Panc1 (cell line): ENCODE measurements at regions not wholly inside any gene's neighbourhood (a gene's known extent, or its start where the extent isn't known, plus 50 kb on each side); places are given as distances from the start of the nearest gene placed in this dataset.

Source experiments
- POLR2AphosphoS5 ChIP-seq: IDR thresholded peaks from 2 replicates; pipeline ENCODE4 v1.6.1; 2012; ENCODE audit warnings: mild to moderate bottlenecking, low read depth, low read length, moderate library complexity
- TF ChIP-seq, protein P1 (sequence below): fragments of 450-650 bp; IDR thresholded peaks from 2 replicates; pipeline ENCODE4 v1.5.1; 2017; ENCODE audit warnings: mild to moderate bottlenecking

DNA sequence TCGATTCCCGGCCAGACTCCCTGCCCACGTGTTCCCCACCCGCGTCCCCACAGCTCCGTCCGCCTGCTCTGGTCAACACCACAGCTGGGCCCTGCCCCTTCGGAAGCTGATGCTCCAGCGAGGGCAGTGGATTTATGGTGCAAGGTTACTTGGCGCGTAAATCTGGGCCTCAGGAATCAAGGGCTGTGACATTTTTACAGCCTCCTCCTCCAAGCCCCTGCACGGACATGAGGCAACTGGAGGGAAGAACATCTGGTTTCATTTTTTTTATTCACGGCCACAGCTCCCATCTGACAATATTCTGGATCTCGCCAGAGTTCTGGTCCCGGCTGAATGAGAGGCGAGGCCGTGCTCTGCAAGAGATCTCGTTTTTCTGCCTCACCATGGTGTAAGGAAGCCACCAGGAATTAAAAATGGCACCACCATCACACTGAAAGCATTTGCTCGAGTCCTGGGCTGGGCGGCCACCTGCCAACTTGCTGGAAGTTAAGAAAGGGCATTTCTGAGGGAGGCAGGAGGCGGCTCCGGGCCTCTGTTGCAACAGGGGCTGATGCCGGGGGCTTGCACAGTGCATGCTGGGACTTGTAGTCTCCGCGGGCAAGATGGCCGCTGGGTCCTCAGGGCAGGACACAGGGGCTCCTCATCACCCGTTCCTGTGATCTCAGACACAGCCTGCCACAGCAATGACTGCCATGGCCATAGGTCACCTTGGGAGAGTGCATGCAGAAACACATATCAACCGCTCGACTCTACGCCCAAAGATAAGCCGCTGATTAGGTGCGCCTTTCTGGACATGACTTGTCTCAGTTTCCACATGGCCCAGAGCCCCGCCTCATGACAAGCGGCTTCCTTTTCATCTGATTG is 148.5 kb downstream of the LY86 start:
- TF ChIP-seq, protein P1, sequence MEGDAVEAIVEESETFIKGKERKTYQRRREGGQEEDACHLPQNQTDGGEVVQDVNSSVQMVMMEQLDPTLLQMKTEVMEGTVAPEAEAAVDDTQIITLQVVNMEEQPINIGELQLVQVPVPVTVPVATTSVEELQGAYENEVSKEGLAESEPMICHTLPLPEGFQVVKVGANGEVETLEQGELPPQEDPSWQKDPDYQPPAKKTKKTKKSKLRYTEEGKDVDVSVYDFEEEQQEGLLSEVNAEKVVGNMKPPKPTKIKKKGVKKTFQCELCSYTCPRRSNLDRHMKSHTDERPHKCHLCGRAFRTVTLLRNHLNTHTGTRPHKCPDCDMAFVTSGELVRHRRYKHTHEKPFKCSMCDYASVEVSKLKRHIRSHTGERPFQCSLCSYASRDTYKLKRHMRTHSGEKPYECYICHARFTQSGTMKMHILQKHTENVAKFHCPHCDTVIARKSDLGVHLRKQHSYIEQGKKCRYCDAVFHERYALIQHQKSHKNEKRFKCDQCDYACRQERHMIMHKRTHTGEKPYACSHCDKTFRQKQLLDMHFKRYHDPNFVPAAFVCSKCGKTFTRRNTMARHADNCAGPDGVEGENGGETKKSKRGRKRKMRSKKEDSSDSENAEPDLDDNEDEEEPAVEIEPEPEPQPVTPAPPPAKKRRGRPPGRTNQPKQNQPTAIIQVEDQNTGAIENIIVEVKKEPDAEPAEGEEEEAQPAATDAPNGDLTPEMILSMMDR: no peak
- no peak for TF ChIP-seq POLR2AphosphoS5
